ENCODE measurements at regions not wholly inside any gene's neighbourhood (a gene's known extent, or its start where the extent isn't known, plus 50 kb on each side); places are given as distances from the start of the nearest gene placed in this dataset.

DNA sequence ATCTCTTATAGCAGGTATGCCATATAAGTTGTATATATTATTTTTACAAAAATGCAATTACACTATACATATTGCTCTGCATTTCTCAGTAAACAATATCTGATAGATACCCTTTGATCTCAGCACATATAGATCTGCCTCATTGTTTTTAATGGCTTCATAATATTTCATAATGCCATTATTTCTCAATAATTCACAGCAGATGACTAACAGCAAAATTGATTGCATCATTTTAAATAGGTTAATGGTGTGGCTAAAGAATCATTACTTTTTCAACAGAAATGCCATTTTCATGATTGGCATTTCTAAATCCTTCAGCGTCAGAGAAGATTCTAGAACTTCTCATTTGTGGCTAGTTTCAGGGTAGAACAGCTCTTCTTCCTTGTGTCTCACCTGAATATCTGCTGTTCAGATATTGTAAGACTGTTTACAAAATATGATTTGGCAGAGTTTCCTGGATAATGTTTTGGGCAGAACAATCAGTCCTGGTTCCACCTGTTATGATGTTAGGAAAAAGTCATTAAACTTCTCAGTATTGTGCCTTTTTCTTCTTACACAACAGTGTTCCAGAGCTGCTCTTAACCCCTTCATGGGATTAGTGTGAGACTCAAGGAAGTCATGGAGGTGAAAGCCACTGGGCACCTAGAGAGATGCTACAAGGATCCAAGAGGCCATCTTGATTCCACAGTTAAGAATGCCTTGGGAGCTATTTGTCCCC, 397.6 kb upstream of the THBS1 start:
- H3K9me3 ChIP-seq (ENCODE audit: insufficient read depth, low read length): no peaks in the 10 kb centered on the region
- H3K36me3 ChIP-seq (ENCODE audit: low read length): no peaks in the 10 kb centered on the region
- H3K79me2 ChIP-seq (ENCODE audit: insufficient read depth, low read length): no peaks in the 10 kb centered on the region
- H3K9me2 ChIP-seq (replicated peaks; ENCODE audit: insufficient read depth, low read length): no peaks in the 10 kb centered on the region
- no peak overlapping the region for H3K27ac ChIP-seq (ENCODE audit: low read depth, low read length)
- no peak overlapping the region for H3K4me2 ChIP-seq (ENCODE audit: low read depth, low read length, poor library complexity, severe bottlenecking)
- no peak overlapping the region for H3K9ac ChIP-seq (ENCODE audit: low read length)
- TF ChIP-seq CTCF (IDR thresholded peaks at IDR 0.05; ENCODE audit: insufficient read depth, low read length, poor library complexity, severe bottlenecking) (no peak), EZH2phosphoT487 (conservative IDR thresholded peaks at IDR 0.05; ENCODE audit: low read length) (no peak)
- H4K20me1 ChIP-seq (ENCODE audit: low read depth, low read length): no peaks in the 10 kb centered on the region
- H2AFZ ChIP-seq (ENCODE audit: low read depth, low read length, severe bottlenecking): no peak overlapping the region
- H3K4me3 ChIP-seq (ENCODE audit: insufficient read depth, low read length, poor library complexity, severe bottlenecking): no peak overlapping the region
- H3F3A ChIP-seq (ENCODE audit: insufficient read depth): no peaks in the 10 kb centered on the region
- no peaks in the 10 kb centered on the region for H3K27me3 ChIP-seq (ENCODE audit: low read length)

DNA sequence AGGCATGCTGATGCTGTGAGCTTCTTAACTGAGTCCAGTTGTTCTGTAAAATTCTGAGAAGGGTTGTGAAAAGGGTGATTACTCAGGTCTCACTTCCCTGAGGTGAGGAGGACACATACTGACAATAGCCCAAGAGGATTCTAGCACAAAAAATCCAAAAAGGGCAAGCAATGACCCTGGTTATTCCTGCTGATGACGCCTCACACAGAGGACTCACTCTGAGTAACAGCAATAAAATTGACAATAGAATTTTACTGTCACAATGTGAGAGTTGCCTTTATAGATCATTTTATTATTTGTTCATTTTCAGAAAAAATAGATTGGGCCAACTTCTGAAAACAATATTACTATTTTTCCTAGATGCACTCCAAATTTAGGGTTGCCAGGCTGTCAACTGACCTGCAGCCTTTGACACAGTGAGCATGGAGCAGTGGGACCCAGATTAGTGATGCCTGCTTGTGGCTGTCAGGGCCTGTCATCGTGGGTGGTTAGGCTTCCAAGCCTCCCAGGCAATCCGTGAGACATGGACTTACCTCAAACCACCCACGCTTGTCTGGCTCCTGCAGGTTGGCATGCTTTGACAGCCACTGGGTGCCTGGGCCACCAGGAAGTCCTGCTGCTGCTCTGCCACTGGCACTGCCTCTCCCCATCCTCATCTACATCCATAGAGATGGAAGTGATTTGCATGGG, 396.0 kb upstream of the THBS1 start:
- no peak for TF ChIP-seq CTCF (IDR thresholded peaks at IDR 0.05; ENCODE audit: insufficient read depth, low read length, poor library complexity, severe bottlenecking)
- TF ChIP-seq EZH2phosphoT487 (conservative IDR thresholded peaks at IDR 0.05; ENCODE audit: low read length): no peak
- Histone ChIP-seq H3K4me3 (ENCODE audit: insufficient read depth, low read length, poor library complexity, severe bottlenecking) (no peak overlapping the region), H3K9ac (ENCODE audit: low read length) (no peak overlapping the region), H3K9me3 (ENCODE audit: insufficient read depth, low read length) (no peaks in the 10 kb centered on the region), H3K4me2 (ENCODE audit: low read depth, low read length, poor library complexity, severe bottlenecking) (no peak overlapping the region), H3K79me2 (ENCODE audit: insufficient read depth, low read length) (no peaks in the 10 kb centered on the region), H3K27me3 (ENCODE audit: low read length) (no peaks in the 10 kb centered on the region), H3K9me2 (replicated peaks; ENCODE audit: insufficient read depth, low read length) (no peaks in the 10 kb centered on the region), H4K20me1 (ENCODE audit: low read depth, low read length) (no peaks in the 10 kb centered on the region), H3K36me3 (ENCODE audit: low read length) (no peaks in the 10 kb centered on the region), H2AFZ (ENCODE audit: low read depth, low read length, severe bottlenecking) (no peak overlapping the region), H3F3A (ENCODE audit: insufficient read depth) (no peaks in the 10 kb centered on the region), H3K27ac (ENCODE audit: low read depth, low read length) (no peak overlapping the region)

DNA sequence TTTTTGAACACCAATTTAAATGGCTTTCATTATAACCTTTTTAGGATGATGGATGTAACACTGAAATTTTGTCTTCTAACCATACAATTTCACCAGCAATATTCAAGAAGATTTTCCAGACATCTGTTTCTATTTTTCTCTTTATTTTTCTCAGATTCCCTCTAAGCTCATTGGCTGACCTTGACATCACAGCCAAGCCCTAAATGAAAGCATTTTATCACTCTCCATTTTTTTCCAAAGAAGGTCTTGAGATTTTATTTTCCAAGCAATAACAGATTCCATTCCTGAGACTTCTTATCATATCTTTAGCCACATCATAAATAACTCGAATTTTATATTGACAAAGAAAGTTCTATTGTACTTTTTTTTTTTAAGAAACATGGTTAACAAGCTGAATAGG, 392.6 kb upstream of the THBS1 start:
- TF ChIP-seq CTCF (IDR thresholded peaks at IDR 0.05; ENCODE audit: insufficient read depth, low read length, poor library complexity, severe bottlenecking): no peak
- no peak for TF ChIP-seq EZH2phosphoT487 (conservative IDR thresholded peaks at IDR 0.05; ENCODE audit: low read length)
- Histone ChIP-seq H3K36me3 (ENCODE audit: low read length) (no peaks in the 10 kb centered on the region), H3K9me2 (replicated peaks; ENCODE audit: insufficient read depth, low read length) (no peaks in the 10 kb centered on the region), H3K27ac (ENCODE audit: low read depth, low read length) (no peak overlapping the region), H2AFZ (ENCODE audit: low read depth, low read length, severe bottlenecking) (no peak overlapping the region), H3F3A (ENCODE audit: insufficient read depth) (no peaks in the 10 kb centered on the region), H3K4me3 (ENCODE audit: insufficient read depth, low read length, poor library complexity, severe bottlenecking) (no peak overlapping the region), H3K27me3 (ENCODE audit: low read length) (no peaks in the 10 kb centered on the region), H3K9me3 (ENCODE audit: insufficient read depth, low read length) (no peaks in the 10 kb centered on the region), H4K20me1 (ENCODE audit: low read depth, low read length) (no peaks in the 10 kb centered on the region), H3K4me2 (ENCODE audit: low read depth, low read length, poor library complexity, severe bottlenecking) (no peak overlapping the region), H3K9ac (ENCODE audit: low read length) (no peak overlapping the region), H3K79me2 (ENCODE audit: insufficient read depth, low read length) (no peaks in the 10 kb centered on the region)

All from SU-DHL-6 (cell line).